ENCODE measurements at regions not wholly inside any gene's neighbourhood (a gene's known extent, or its start where the extent isn't known, plus 50 kb on each side); places are given as distances from the start of the nearest gene placed in this dataset.

GRCh38 chr3:157741607-157742006 is 238.4 kb upstream of the VEPH1 start:
- no peak for TF ChIP-seq CTCF (IDR thresholded peaks at IDR 0.05)
- no peak for TF ChIP-seq POLR2A (IDR thresholded peaks at IDR 0.05)
- no peak overlapping the region for H3K4me3 ChIP-seq
- DNase-seq, result no peak
- H3K9me3 ChIP-seq (replicated peaks in 1 of 3), result no peaks in the 10 kb centered on the region
- H3K27ac ChIP-seq, result no peak overlapping the region
- H3K27me3 ChIP-seq, result no peaks in the 10 kb centered on the region
- intact Hi-C loops (cut with DNase I), result no loop called here
- H3K4me1 ChIP-seq (replicated peaks in 1 of 2), result no peaks in the 10 kb centered on the region
- H3K36me3 ChIP-seq (replicated peaks in 1 of 2), result no peaks in the 10 kb centered on the region

- 68 to 79% (median 70%) methylated on average over 5 of the region's 5 CpGs for WGBS, 4 donors
- TF ChIP-seq CTCF (IDR thresholded peaks at IDR 0.05) (no peak), POLR2A (IDR thresholded peaks at IDR 0.05) (no peak)
- DNase-seq, result no peak
- Histone ChIP-seq H3K4me3 (no peak overlapping the region), H3K36me3 (replicated peaks in 1 of 2) (no peaks in the 10 kb centered on the region), H3K27me3 (no peaks in the 10 kb centered on the region), H3K27ac (no peak overlapping the region), H3K9me3 (replicated peaks in 1 of 3) (no peaks in the 10 kb centered on the region), H3K4me1 (replicated peaks in 1 of 2) (no peaks in the 10 kb centered on the region)
- intact Hi-C loops (cut with DNase I), result no loop called here
Observed at GRCh38 chr3:157738441-157738840, 235.2 kb upstream of the VEPH1 start.

GRCh38 chr3:157718800-157719199 is 215.6 kb upstream of the VEPH1 start:
- Histone ChIP-seq H3K4me3 (no peak overlapping the region), H3K9me3 (replicated peaks in 1 of 3) (no peaks in the 10 kb centered on the region), H3K36me3 (replicated peaks in 1 of 2) (no peaks in the 10 kb centered on the region), H3K27ac (no peak overlapping the region), H3K4me1 (replicated peaks in 1 of 2) (no peaks in the 10 kb centered on the region), H3K27me3 (no peaks in the 10 kb centered on the region)
- DNase-seq, result no peak
- TF ChIP-seq POLR2A (IDR thresholded peaks at IDR 0.05), result no peak
- TF ChIP-seq CTCF (IDR thresholded peaks at IDR 0.05), result no peak
- intact Hi-C loops (cut with DNase I), result no loop called here
- 31 to 47% (median 33%) methylated on average over 4 of the region's 4 CpGs for WGBS, 4 donors

- Histone ChIP-seq H3K36me3 (replicated peaks in 1 of 2) (no peaks in the 10 kb centered on the region), H3K27me3 (no peaks in the 10 kb centered on the region), H3K27ac (no peak overlapping the region), H3K9me3 (replicated peaks in 1 of 3) (no peaks in the 10 kb centered on the region), H3K4me3 (no peak overlapping the region), H3K4me1 (replicated peaks in 1 of 2) (no peaks in the 10 kb centered on the region)
- no peak for DNase-seq
- intact Hi-C loops (cut with DNase I), result no loop called here
- TF ChIP-seq CTCF (IDR thresholded peaks at IDR 0.05) (no peak), POLR2A (IDR thresholded peaks at IDR 0.05) (no peak)
Observed at GRCh38 chr3:157713101-157713500, 209.9 kb upstream of the VEPH1 start.
